B cell (primary cell): ENCODE measurements at regions not wholly inside any gene's neighbourhood (a gene's known extent, or its start where the extent isn't known, plus 50 kb on each side); places are given as distances from the start of the nearest gene placed in this dataset.

ENCODE experiments used
- ATAC-seq: fragments of 200-7000 bp; cut with Tn5 transposase; one replicate; pipeline ENCODE4 v1.10.0; 2021; ENCODE audit warnings: low read depth, mild to moderate bottlenecking, moderate number of reproducible peaks, moderate library complexity
- CTCF ChIA-PET: fragments of 350-600 bp; sonication (Branson Sonifier 250); formaldehyde crosslinking; loops from one replicate; lab custom pipeline; 2021; ENCODE audit warnings: antibody characterized with exemption, inconsistent platforms; lab: Charles Lee
- POLR2A ChIA-PET: fragments of 350-600 bp; sonication (Branson Sonifier 250); formaldehyde crosslinking; loops from one replicate; lab custom pipeline; 2021; ENCODE audit warnings: antibody characterized with exemption; lab: Charles Lee
- DNase-seq: peaks from one replicate; pipeline ENCODE4 v3.0.0; 2013
- H2AFZ ChIP-seq: 2 replicates; pipeline ENCODE4 v1.6.1; 2012; ENCODE audit warnings: mild to moderate bottlenecking, low read depth, low read length; ENCODE audit not compliant: insufficient read depth, poor library complexity, severe bottlenecking
- H3K27ac ChIP-seq, 2 donors: 1 replicate in 1 of 2; 2 replicates in 1 of 2; pipeline ENCODE4 v1.5.1; 2012 to 2013; ENCODE audit warnings: low read length in 2 of 2, mild to moderate bottlenecking in 2 of 2, moderate library complexity in 1 of 2
- H3K27me3 ChIP-seq, 4 experiments: fragments of 200-600 bp in 1 of 4; sonication (generic) in 1 of 4; replicated peaks in 1 of 4; 1 replicate in 2 of 4; 2 replicates in 2 of 4; pipeline versions ENCODE4 v1.6.1 to v1.7.0; 2013 to 2016; ENCODE audit warnings: low read length in 3 of 4, mild to moderate bottlenecking in 2 of 4, mixed read lengths in 1 of 4, moderate library complexity in 1 of 4; ENCODE audit not compliant: insufficient read depth in 4 of 4, control insufficient read depth in 3 of 4; ENCODE audit errors: control extremely low read depth in 1 of 4
- H3K36me3 ChIP-seq, 2 experiments: replicated peaks in 1 of 2; 1 replicate in 1 of 2; 2 replicates in 1 of 2; pipeline versions ENCODE4 v1.6.1 to v1.7.1; 2013; ENCODE audit warnings: low read length in 1 of 2; ENCODE audit not compliant: insufficient read depth in 2 of 2, control insufficient read depth in 1 of 2; ENCODE audit errors: control extremely low read depth in 1 of 2, extremely low read depth in 1 of 2
- H3K4me1 ChIP-seq, 2 donors: fragments of 200-600 bp in 1 of 2; sonication (generic) in 1 of 2; 1 replicate in 1 of 2; 2 replicates in 1 of 2; pipeline versions ENCODE4 v1.5.1 to v1.6.1; 2013 to 2017; ENCODE audit warnings: low read length in 2 of 2; ENCODE audit not compliant: control insufficient read depth in 2 of 2, insufficient read depth in 2 of 2
- H3K4me2 ChIP-seq: replicated peaks from 2 replicates; pipeline ENCODE3; 2012; ENCODE audit warnings: mild to moderate bottlenecking, low read depth, low read length; ENCODE audit not compliant: poor library complexity, severe bottlenecking
- H3K4me3 ChIP-seq, 5 experiments: fragments of 200-600 bp in 1 of 5; sonication (generic) in 1 of 5; 1 replicate in 3 of 5; 2 replicates in 2 of 5; pipeline versions ENCODE4 v1.5.1 to v1.7.0; 2011 to 2016; ENCODE audit warnings: low read length in 4 of 5, mild to moderate bottlenecking in 4 of 5, low read depth in 2 of 5, control low read depth in 1 of 5, moderate library complexity in 1 of 5; ENCODE audit not compliant: insufficient read depth in 1 of 5; ENCODE audit errors: control extremely low read depth in 1 of 5, extremely low read depth in 1 of 5
- H3K79me2 ChIP-seq: fragments of 200-600 bp; sonication (generic); one replicate; pipeline ENCODE4 v1.6.0; 2016; ENCODE audit warnings: low read length; ENCODE audit not compliant: control insufficient read depth, insufficient read depth
- H3K9ac ChIP-seq: fragments of 200-600 bp; sonication (generic); 2 replicates; pipeline ENCODE4 v1.6.1; 2017; ENCODE audit warnings: mild to moderate bottlenecking, low read length, moderate library complexity
- H3K9me3 ChIP-seq, 3 donors: one replicate each; pipeline versions ENCODE4 v1.6.1 to v1.7.1; 2013; ENCODE audit warnings: low read length in 2 of 3; ENCODE audit not compliant: control insufficient read depth in 2 of 3, insufficient read depth in 1 of 3; ENCODE audit errors: control extremely low read depth in 1 of 3
- H4K20me1 ChIP-seq: 2 replicates; pipeline ENCODE4 v1.6.0; 2012; ENCODE audit warnings: mild to moderate bottlenecking, low read length; ENCODE audit not compliant: insufficient read depth, control insufficient read depth, poor library complexity, severe bottlenecking
- H3K27ac Mint-ChIP-seq: one replicate; pipeline ENCODE4 v1.8.0; 2021; ENCODE audit warnings: mixed read lengths
- H3K27me3 Mint-ChIP-seq: one replicate; pipeline ENCODE4 v1.8.0; 2021; ENCODE audit warnings: mixed read lengths
- H3K4me1 Mint-ChIP-seq: one replicate; pipeline ENCODE4 v1.8.0; 2021; ENCODE audit warnings: mixed read lengths
- H3K4me3 Mint-ChIP-seq: one replicate; pipeline ENCODE4 v1.8.0; 2021; ENCODE audit warnings: mixed read lengths
- H3K9me3 Mint-ChIP-seq: one replicate; pipeline ENCODE4 v1.8.0; 2022; ENCODE audit warnings: mixed read lengths; ENCODE audit not compliant: insufficient read depth
- EZH2 ChIP-seq: IDR thresholded peaks from 2 replicates; pipeline ENCODE4 v1.6.1; 2012; ENCODE audit warnings: borderline replicate concordance, low read depth, mild to moderate bottlenecking, moderate library complexity, low read length; ENCODE audit not compliant: insufficient read depth, poor library complexity, severe bottlenecking
- WGBS: methylation state at CpG from one replicate; pipeline ENCODE4 v1.1.5; 2013; ENCODE audit warnings: missing lambda C conversion rate; ENCODE audit not compliant: insufficient coverage; 5-methylcytosine and 5-hydroxymethylcytosine counted together
- intact Hi-C: fragments of 100-400 bp; cut with micrococcal nuclease; formaldehyde crosslinking; loops from one replicate; pipeline ENCODE4 v1.10.0; 2022
- TF ChIP-seq, protein P1 (sequence below): fragments of 200-600 bp; IDR thresholded peaks from one replicate; pipeline ENCODE4 v1.8.0; 2022; ENCODE audit warnings: antibody characterized with exemption, mild to moderate bottlenecking

DNA sequence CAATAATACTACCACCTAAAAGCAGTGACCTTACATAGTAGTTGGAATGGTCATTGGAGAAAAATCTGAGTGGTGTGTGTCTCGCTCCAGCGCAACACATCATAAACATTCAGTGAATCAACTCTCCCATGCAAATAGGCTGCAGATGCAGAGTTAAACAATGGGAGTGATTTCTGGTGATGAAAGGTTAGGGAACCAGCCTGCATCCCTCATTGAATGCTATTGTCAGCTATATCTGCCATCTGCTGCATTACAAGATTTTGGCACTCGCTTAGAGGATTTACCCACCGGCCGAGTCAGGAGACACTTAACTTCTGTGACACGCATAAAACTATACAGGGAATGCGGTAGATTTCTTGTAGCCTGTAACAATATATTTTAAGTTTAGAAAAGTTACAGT, 900.9 kb downstream of the FLRT2 start:
- H4K20me1 ChIP-seq: no peaks in the 10 kb centered on the region
- no peak overlapping the region for H3K4me3 ChIP-seq
- no peaks in the 10 kb centered on the region for H3K9me3 ChIP-seq
- H3K9ac ChIP-seq: no peak overlapping the region
- CTCF ChIA-PET: no interaction called here
- H3K27ac ChIP-seq: no peak overlapping the region
- ATAC-seq (no peak), DNase-seq (no peak)
- no peaks in the 10 kb centered on the region for H3K4me1 ChIP-seq
- no peak overlapping the region for H3K4me2 ChIP-seq
- Mint-ChIP-seq H3K9me3 (no peaks in the 10 kb centered on the region), H3K27ac (no peak overlapping the region), H3K4me3 (no peak overlapping the region), H3K4me1 (no peaks in the 10 kb centered on the region), H3K27me3 (no peaks in the 10 kb centered on the region)
- no peaks in the 10 kb centered on the region for H3K79me2 ChIP-seq
- intact Hi-C loops: no loop called here
- H3K36me3 ChIP-seq: no peaks in the 10 kb centered on the region
- no peak overlapping the region for H2AFZ ChIP-seq
- TF ChIP-seq, protein P1, sequence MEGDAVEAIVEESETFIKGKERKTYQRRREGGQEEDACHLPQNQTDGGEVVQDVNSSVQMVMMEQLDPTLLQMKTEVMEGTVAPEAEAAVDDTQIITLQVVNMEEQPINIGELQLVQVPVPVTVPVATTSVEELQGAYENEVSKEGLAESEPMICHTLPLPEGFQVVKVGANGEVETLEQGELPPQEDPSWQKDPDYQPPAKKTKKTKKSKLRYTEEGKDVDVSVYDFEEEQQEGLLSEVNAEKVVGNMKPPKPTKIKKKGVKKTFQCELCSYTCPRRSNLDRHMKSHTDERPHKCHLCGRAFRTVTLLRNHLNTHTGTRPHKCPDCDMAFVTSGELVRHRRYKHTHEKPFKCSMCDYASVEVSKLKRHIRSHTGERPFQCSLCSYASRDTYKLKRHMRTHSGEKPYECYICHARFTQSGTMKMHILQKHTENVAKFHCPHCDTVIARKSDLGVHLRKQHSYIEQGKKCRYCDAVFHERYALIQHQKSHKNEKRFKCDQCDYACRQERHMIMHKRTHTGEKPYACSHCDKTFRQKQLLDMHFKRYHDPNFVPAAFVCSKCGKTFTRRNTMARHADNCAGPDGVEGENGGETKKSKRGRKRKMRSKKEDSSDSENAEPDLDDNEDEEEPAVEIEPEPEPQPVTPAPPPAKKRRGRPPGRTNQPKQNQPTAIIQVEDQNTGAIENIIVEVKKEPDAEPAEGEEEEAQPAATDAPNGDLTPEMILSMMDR: no peak
- no peak for TF ChIP-seq EZH2
- WGBS: 96% methylated on average over 4 of the region's 7 CpGs
- H3K27me3 ChIP-seq: no peaks in the 10 kb centered on the region
- POLR2A ChIA-PET: no interaction called here

DNA sequence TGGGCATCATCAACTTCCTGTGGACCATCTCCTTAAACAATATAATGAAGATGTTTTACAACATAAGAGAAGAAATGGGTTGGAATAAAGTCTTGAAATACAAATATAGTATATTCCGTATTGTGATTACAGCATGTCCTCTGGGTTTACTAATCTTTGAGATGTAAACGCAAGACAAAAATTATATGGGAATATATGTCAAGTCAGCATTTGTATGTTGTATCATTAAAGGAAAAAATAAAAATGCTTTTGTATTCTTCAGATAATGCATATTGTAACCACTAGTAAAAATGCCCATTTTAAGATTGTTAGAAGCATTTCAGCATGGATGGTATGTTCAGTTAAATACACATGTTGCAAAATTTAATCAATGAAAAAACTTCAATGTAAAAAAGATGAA, 893.3 kb downstream of the FLRT2 start:
- no peaks in the 10 kb centered on the region for H3K4me1 Mint-ChIP-seq
- DNase-seq (no peak), ATAC-seq (no peak)
- no peak overlapping the region for H3K9ac ChIP-seq
- no peaks in the 10 kb centered on the region for H3K9me3 Mint-ChIP-seq
- no peaks in the 10 kb centered on the region for H3K9me3 ChIP-seq
- no peak overlapping the region for H3K27ac Mint-ChIP-seq
- TF ChIP-seq EZH2: no peak
- TF ChIP-seq, protein P1: no peak
- no peaks in the 10 kb centered on the region for H3K36me3 ChIP-seq
- no peaks in the 10 kb centered on the region for H4K20me1 ChIP-seq
- no peak overlapping the region for H3K27ac ChIP-seq
- POLR2A ChIA-PET: no interaction called here
- no peak overlapping the region for H3K4me2 ChIP-seq
- H3K4me3 ChIP-seq: no peak overlapping the region
- no CpG with 5 or more reads among the region's 2 CpGs for WGBS
- no peak overlapping the region for H3K4me3 Mint-ChIP-seq
- H3K27me3 ChIP-seq: no peaks in the 10 kb centered on the region
- H3K27me3 Mint-ChIP-seq: no peaks in the 10 kb centered on the region
- no peaks in the 10 kb centered on the region for H3K79me2 ChIP-seq
- intact Hi-C loops: no loop called here
- H3K4me1 ChIP-seq: no peaks in the 10 kb centered on the region
- H2AFZ ChIP-seq: no peak overlapping the region
- CTCF ChIA-PET: no interaction called here
